Calu3 (cell line): ENCODE measurements at regions not wholly inside any gene's neighbourhood (a gene's known extent, or its start where the extent isn't known, plus 50 kb on each side); places are given as distances from the start of the nearest gene placed in this dataset.

Source experiments
- BruUV-seq: library from RNA; stranded (reverse); fragments of 400-500 nt; replicated peaks from 2 replicates; lab custom pipeline; 2021; lab: Mats Ljungman, UMichigan
- CTCF ChIA-PET: fragments of 300-600 bp; sonication (Branson Sonifier 250); formaldehyde crosslinking; loops from one replicate; lab custom pipeline; 2022; ENCODE audit warnings: antibody characterized with exemption; lab: Charles Lee
- DNase-seq: peaks from one replicate; pipeline ENCODE4 v3.0.0; 2022
- H3K27ac Mint-ChIP-seq: one replicate; pipeline ENCODE4 v1.8.0; 2022; ENCODE audit warnings: mixed read lengths; ENCODE audit not compliant: unreplicated experiment
- H3K27me3 Mint-ChIP-seq: one replicate; pipeline ENCODE4 v1.8.0; 2022; ENCODE audit warnings: mixed read lengths; ENCODE audit not compliant: unreplicated experiment
- H3K36me3 Mint-ChIP-seq: one replicate; pipeline ENCODE4 v1.8.0; 2022; ENCODE audit warnings: mild to moderate bottlenecking, moderate library complexity, mixed read lengths; ENCODE audit not compliant: insufficient read depth, unreplicated experiment
- H3K4me1 Mint-ChIP-seq: one replicate; pipeline ENCODE4 v1.8.0; 2022; ENCODE audit warnings: mild to moderate bottlenecking, low read depth, mixed read lengths; ENCODE audit not compliant: unreplicated experiment
- H3K4me3 Mint-ChIP-seq: one replicate; pipeline ENCODE4 v1.8.0; 2022; ENCODE audit warnings: mild to moderate bottlenecking, low read depth, moderate library complexity, mixed read lengths; ENCODE audit not compliant: unreplicated experiment
- H3K9me3 Mint-ChIP-seq: one replicate; pipeline ENCODE4 v1.8.0; 2022; ENCODE audit warnings: low read depth, mixed read lengths; ENCODE audit not compliant: unreplicated experiment
- intact Hi-C: fragments of 100-400 bp; cut with micrococcal nuclease; formaldehyde crosslinking; loops from one replicate; pipeline ENCODE4 v1.10.0; 2022; ENCODE audit not compliant: unreplicated experiment
- TF ChIP-seq, protein P1 (sequence below): fragments of 200-600 bp; IDR thresholded peaks from one replicate; pipeline ENCODE4 v1.8.0; 2022; ENCODE audit warnings: antibody characterized with exemption; ENCODE audit not compliant: unreplicated experiment

DNA sequence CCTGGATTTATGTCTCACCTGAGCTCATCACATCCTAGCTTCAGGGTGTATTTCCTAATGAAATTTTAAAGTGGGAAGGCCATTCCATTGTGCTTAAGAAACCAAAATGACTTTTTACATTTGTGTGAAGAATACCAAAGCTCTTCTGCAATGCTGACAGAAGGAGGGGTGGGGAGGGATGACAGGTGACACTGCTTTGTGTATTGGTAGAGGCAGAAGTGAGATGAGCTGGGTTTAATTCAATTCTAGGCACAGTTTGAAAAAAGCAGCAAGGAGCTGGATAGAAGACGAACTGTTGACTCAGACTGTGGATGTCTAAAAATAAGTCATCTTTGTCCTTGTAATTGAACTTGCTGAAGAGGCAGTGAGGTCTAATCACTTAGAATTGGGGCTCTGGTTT lies 710.3 kb upstream of the KIRREL3 start:
- no peak for DNase-seq
- H3K4me1 Mint-ChIP-seq: no peaks in the 10 kb centered on the region
- CTCF ChIA-PET: no interaction called here
- H3K27ac Mint-ChIP-seq: no peak overlapping the region
- no peaks in the 10 kb centered on the region for H3K27me3 Mint-ChIP-seq
- no peak overlapping the region for H3K4me3 Mint-ChIP-seq
- TF ChIP-seq, protein P1, sequence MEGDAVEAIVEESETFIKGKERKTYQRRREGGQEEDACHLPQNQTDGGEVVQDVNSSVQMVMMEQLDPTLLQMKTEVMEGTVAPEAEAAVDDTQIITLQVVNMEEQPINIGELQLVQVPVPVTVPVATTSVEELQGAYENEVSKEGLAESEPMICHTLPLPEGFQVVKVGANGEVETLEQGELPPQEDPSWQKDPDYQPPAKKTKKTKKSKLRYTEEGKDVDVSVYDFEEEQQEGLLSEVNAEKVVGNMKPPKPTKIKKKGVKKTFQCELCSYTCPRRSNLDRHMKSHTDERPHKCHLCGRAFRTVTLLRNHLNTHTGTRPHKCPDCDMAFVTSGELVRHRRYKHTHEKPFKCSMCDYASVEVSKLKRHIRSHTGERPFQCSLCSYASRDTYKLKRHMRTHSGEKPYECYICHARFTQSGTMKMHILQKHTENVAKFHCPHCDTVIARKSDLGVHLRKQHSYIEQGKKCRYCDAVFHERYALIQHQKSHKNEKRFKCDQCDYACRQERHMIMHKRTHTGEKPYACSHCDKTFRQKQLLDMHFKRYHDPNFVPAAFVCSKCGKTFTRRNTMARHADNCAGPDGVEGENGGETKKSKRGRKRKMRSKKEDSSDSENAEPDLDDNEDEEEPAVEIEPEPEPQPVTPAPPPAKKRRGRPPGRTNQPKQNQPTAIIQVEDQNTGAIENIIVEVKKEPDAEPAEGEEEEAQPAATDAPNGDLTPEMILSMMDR: no peak
- no peaks in the 10 kb centered on the region for H3K9me3 Mint-ChIP-seq
- intact Hi-C loops: no loop called here
- H3K36me3 Mint-ChIP-seq: no peaks in the 10 kb centered on the region
- BruUV-seq: no TSS peak

GRCh38 chr11:127709960-127710359 lies 709.4 kb upstream of the KIRREL3 start:
- Mint-ChIP-seq H3K36me3 (no peaks in the 10 kb centered on the region), H3K27me3 (no peaks in the 10 kb centered on the region), H3K4me3 (no peak overlapping the region), H3K27ac (no peak overlapping the region), H3K9me3 (no peaks in the 10 kb centered on the region), H3K4me1 (no peaks in the 10 kb centered on the region)
- BruUV-seq: no TSS peak
- TF ChIP-seq, protein P1: no peak
- CTCF ChIA-PET: no interaction called here
- intact Hi-C loops: no loop called here
- DNase-seq: no peak

DNA sequence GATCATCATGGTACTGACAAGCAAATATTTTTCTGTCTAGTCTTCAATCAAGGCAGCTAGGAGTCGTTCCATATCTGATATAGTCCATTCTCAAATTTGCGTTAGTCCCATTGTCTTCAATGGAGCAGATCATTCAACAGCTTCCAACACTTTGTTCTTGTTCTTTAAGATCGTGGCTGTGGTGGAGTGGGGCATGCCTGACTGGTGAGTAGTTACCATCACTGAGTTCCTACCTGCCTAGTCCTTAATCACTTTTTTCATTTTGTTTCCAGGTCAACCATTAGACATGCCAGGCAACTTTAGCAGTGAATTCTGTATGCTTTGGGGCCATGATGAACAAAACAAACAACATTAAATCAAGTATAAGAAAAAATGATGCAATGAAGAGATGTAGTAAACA lies 693.1 kb upstream of the KIRREL3 start:
- H3K27ac Mint-ChIP-seq: no peak overlapping the region
- peaks cover 13% of the 10 kb centered on the region for H3K9me3 Mint-ChIP-seq
- no peak overlapping the region for H3K4me3 Mint-ChIP-seq
- BruUV-seq: no TSS peak
- no peaks in the 10 kb centered on the region for H3K27me3 Mint-ChIP-seq
- CTCF ChIA-PET: no interaction called here
- H3K36me3 Mint-ChIP-seq: no peaks in the 10 kb centered on the region
- TF ChIP-seq, protein P1: no peak
- intact Hi-C loops: no loop called here
- no peaks in the 10 kb centered on the region for H3K4me1 Mint-ChIP-seq
- DNase-seq: no peak

DNA sequence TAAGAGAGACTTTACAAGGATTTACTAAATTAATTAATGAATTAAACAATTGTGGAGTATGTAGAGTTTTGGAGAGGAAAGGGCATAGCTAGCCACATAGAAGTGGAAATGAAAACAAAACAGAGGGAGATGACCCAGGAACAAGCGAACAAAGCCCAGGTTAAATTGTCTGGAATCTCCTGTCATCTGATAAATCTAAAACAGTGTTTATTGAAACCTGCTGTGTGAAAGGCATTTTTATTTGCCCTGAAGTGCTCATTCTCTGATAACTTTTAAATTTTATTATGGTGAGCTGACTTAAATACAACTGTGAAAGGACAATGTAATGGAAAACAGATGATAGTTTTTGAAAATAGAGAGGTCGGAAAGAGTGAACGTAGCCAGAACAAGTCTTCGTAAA lies 682.8 kb upstream of the KIRREL3 start:
- TF ChIP-seq, protein P1: no peak
- peaks cover 9% of the 10 kb centered on the region for H3K9me3 Mint-ChIP-seq
- no peaks in the 10 kb centered on the region for H3K27me3 Mint-ChIP-seq
- no peak for DNase-seq
- BruUV-seq: no TSS peak
- no peaks in the 10 kb centered on the region for H3K36me3 Mint-ChIP-seq
- no peaks in the 10 kb centered on the region for H3K4me1 Mint-ChIP-seq
- no peak overlapping the region for H3K27ac Mint-ChIP-seq
- intact Hi-C loops: no loop called here
- CTCF ChIA-PET: no interaction called here
- H3K4me3 Mint-ChIP-seq: no peak overlapping the region
